HAP-1 (cell line): ENCODE measurements at regions not wholly inside any gene's neighbourhood (a gene's known extent, or its start where the extent isn't known, plus 50 kb on each side); places are given as distances from the start of the nearest gene placed in this dataset.

Experiments
- DNase-seq, 2 experiments: peaks; one replicate each; pipeline ENCODE4 v3.0.0-alpha.2; 2016 to 2020; ENCODE audit warnings: low spot score in 2 of 2
- H3K27me3 ChIP-seq: fragments of 250-450 bp; sonication (Bioruptor Pico); 2 replicates; pipeline ENCODE4 v1.5.1; 2020; ENCODE audit warnings: low read depth, mild to moderate bottlenecking, moderate library complexity
- H3K36me3 ChIP-seq: fragments of 250-450 bp; sonication (Bioruptor Pico); replicated peaks from 2 replicates; pipeline ENCODE4 v1.5.1; 2020; ENCODE audit warnings: mild to moderate bottlenecking
- H3K4me1 ChIP-seq: fragments of 250-450 bp; sonication (Bioruptor Pico); 2 replicates; pipeline ENCODE4 v1.5.1; 2020; ENCODE audit warnings: mild to moderate bottlenecking
- H3K4me3 ChIP-seq: fragments of 250-450 bp; sonication (Bioruptor Pico); 2 replicates; pipeline ENCODE4 v1.5.1; 2020; ENCODE audit warnings: mild to moderate bottlenecking, moderate library complexity
- H3K9me3 ChIP-seq: fragments of 250-450 bp; sonication (Bioruptor Pico); 2 replicates; pipeline ENCODE4 v1.5.1; 2020; ENCODE audit warnings: mild to moderate bottlenecking, moderate library complexity
- in situ Hi-C: fragments of 300-500 bp; cut with MboI; formaldehyde crosslinking; loops from 3 replicates; pipeline ENCODE4 v1.14.3; 2020; ENCODE audit warnings: low sequenced_read_pairs, inconsistent platforms, mixed read lengths

DNA sequence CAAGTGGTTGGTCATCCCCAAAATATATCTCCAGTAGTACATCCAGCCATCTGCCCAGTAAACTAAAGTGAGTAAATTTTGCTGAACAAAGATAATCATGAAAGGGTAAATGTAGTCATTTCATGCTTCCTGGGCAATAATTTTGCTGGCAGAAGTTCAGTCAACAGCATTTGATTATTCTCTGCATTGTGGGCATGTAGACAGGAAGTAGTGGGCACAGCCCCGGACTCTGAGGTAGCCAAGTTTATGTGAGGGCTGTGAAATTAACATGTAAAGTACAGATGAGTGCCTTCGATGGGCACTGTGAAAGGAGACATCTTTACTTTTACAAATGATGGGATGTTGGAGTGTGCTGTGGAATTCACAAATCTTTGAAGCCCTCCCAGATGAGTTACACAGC lies 312.2 kb upstream of the MTNR1B start:
- no peak overlapping the region for H3K4me3 ChIP-seq
- no peaks in the 10 kb centered on the region for H3K36me3 ChIP-seq
- H3K9me3 ChIP-seq, result no peaks in the 10 kb centered on the region
- no peaks in the 10 kb centered on the region for H3K27me3 ChIP-seq
- DNase-seq, result no peak
- in situ Hi-C loops, result no loop called here
- no peaks in the 10 kb centered on the region for H3K4me1 ChIP-seq

DNA sequence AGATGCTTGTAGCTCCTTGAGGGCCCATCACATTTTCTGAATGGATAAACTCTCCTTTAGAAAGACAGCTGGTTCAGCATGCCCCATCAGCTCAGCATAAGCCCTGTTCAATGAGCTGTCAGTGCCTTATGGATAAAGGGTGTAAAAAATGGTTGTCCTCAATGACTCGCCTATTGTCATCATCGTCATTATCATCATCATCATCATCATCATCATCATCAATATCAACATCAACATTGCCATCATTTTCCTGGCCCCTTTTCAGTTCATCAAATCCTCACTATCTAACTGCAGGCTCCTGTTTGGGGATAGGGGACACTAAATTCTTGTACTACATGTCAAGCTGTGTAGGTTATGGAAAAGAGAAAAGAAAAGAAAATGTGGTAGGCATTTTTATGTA lies 310.7 kb upstream of the MTNR1B start:
- no peak for DNase-seq
- Histone ChIP-seq H3K4me3 (no peak overlapping the region), H3K27me3 (no peaks in the 10 kb centered on the region), H3K36me3 (no peaks in the 10 kb centered on the region), H3K9me3 (no peaks in the 10 kb centered on the region), H3K4me1 (no peaks in the 10 kb centered on the region)
- in situ Hi-C loops, result no loop called here

DNA sequence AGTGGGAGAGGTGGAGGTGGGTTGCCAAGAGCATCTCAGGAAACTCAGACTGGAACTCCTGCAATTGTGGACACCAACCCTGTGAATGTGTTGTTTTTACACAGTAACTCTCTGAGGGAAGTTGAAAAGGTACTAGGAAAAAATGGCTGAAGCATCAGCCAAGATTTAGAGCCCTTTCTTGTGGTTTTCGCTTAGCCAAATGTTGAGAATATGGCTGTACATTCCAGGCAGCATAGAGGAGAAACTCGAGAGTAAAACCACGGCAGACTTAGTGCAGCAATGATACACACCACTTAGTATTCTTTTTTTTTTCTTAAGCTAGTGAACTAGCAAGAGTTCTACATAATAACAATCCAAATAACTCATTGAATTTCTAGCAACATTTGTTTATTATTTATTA lies 309.7 kb upstream of the MTNR1B start:
- Histone ChIP-seq H3K36me3 (no peaks in the 10 kb centered on the region), H3K4me1 (no peaks in the 10 kb centered on the region), H3K27me3 (no peaks in the 10 kb centered on the region), H3K9me3 (no peaks in the 10 kb centered on the region), H3K4me3 (no peak overlapping the region)
- in situ Hi-C loops, result no loop called here
- DNase-seq, result no peak

DNA sequence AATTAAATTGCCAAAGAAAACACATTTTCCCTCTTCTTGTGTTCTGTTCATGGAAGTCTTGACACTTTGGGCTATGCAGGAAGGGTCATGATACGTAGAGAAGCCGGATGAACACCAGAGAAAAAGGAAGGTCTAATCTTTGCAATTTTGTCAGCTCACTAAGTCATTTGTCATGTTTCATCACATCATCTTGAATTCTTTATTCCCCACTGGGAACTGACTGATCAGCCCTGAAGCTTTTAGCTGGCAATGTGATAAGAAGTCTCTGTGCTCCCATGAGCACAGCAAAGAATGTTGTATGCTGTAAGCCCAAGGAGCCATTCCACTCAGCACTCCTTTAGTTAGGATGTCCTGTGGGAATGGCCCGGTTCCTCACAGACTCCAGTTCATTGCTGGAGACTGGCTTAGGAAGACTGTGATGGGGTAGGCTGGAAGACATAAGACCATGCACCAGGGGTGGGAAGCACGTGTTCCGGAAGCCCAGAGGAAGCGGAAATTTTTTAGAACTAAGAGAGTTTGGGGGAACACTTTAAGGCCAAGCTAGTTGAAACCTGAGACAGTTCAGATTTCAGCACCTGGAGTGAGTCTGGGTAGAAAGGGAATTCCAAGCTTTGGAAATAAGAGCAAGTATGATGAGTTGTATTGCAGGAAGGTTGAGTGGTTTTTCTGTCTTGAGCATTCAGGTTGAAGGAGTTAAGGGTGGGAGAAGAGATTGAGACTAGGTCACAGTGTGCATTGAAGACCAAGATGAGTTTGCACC lies 306.7 kb upstream of the MTNR1B start:
- Histone ChIP-seq H3K4me3 (no peak overlapping the region), H3K27me3 (no peaks in the 10 kb centered on the region), H3K4me1 (no peaks in the 10 kb centered on the region), H3K36me3 (no peaks in the 10 kb centered on the region), H3K9me3 (no peaks in the 10 kb centered on the region)
- in situ Hi-C loops, result no loop called here
- no peak for DNase-seq

DNA sequence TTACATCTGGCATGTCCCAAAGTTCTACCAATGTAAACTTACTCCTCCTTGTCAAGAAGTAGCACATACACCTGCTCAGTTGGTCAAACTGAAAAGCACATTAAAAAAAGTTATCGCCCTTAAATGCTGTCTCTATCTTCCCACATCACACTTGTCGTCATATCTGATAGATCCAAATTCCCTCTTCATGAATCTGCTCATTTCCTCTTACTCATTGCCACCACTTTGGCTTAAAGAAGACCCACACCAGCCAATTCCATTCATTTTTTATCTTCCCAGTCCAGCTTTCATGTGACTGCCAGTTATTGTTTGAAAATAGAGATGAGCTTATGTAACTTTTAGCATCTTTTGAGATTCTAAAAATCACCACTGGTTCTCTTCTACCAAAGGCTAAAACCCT lies 305.9 kb upstream of the MTNR1B start:
- no peak for DNase-seq
- no peaks in the 10 kb centered on the region for H3K36me3 ChIP-seq
- H3K4me3 ChIP-seq, result no peak overlapping the region
- no peaks in the 10 kb centered on the region for H3K4me1 ChIP-seq
- no peaks in the 10 kb centered on the region for H3K27me3 ChIP-seq
- in situ Hi-C loops, result no loop called here
- H3K9me3 ChIP-seq, result no peaks in the 10 kb centered on the region

DNA sequence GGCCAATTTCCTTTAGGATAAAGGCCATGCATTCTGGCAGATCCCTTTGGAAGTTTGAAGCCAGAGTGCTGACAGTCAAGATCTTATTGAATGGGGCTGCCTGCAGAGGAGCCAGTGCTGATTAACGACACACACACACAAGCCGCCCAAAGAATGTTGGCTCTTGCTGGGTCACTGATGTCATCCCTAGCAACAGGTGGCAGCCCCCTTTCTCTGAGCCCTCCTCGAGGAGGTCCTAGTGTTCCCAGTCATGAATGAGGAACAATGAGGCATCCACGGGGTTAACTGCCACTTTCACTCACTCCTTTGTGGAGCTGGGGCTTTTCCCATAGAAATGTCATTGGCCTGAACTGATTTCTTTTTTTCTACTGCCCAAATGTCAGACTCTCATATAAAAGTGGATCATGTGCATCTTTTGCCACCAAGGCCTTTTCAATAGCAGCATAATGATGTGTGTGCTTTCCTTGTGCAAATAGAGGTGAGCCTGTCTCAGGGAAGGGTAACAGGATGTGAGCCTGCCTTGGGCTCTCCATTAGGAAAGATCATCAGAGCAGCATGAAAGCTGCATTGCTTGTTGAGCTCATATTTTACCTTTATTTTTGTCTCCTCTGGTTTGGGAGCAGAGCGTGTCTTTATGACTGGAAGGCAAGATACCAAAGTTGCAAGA lies 301.8 kb upstream of the MTNR1B start:
- in situ Hi-C loops, result no loop called here
- Histone ChIP-seq H3K27me3 (no peaks in the 10 kb centered on the region), H3K4me3 (no peak overlapping the region), H3K36me3 (no peaks in the 10 kb centered on the region), H3K9me3 (no peaks in the 10 kb centered on the region), H3K4me1 (no peaks in the 10 kb centered on the region)
- no peak for DNase-seq

DNA sequence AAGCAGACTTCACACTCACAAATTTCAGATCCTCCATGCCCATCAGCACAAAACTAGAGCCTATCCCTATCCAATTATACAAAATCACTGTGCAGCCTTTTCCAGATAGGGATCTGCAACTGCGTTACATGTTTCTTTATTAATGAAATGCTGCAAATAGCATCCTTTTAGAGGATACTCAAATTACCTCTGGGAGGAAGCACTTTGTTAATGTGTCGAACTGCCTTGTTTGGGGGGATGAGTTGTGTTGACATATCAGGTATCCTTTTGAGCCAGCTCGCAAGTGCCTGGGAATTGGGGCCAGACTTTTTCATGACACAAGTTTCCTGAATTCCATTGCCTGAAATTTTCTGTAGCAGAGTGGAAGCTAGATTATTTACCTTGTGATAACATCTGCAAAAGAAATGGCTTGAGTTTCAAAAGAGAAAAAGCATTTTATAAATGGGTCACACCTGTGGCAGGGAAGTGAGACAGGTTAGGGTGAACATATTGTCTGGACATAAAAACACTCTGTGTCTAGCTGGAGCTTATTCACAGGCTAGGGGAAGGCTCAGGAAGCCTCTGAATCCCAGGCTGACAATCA lies 299.1 kb upstream of the MTNR1B start:
- H3K4me1 ChIP-seq, result no peaks in the 10 kb centered on the region
- in situ Hi-C loops, result no loop called here
- no peak overlapping the region for H3K4me3 ChIP-seq
- no peaks in the 10 kb centered on the region for H3K36me3 ChIP-seq
- no peaks in the 10 kb centered on the region for H3K9me3 ChIP-seq
- no peak for DNase-seq
- no peaks in the 10 kb centered on the region for H3K27me3 ChIP-seq

DNA sequence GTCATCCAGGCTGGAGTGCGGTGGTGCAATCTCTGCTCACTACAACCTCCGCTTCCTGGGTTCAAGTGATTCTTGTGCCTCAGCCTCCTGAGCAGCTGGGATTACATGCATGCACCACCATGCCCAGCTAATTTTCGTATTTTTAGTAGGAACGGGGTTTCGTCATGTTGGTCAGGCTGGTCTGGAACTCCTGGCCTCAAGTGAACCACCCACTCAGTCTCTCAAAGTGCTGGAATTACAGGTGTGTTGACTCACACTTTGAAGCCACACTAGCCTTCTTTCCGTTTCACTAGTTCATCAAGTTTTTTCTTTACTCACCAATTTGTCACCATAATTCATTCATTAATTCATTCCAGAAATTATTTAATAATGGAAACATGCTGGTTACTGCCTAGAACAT lies 298.4 kb upstream of the MTNR1B start:
- no peaks in the 10 kb centered on the region for H3K36me3 ChIP-seq
- DNase-seq, result no peak
- H3K9me3 ChIP-seq, result no peaks in the 10 kb centered on the region
- H3K4me3 ChIP-seq, result no peak overlapping the region
- no peaks in the 10 kb centered on the region for H3K27me3 ChIP-seq
- in situ Hi-C loops, result no loop called here
- no peaks in the 10 kb centered on the region for H3K4me1 ChIP-seq

DNA sequence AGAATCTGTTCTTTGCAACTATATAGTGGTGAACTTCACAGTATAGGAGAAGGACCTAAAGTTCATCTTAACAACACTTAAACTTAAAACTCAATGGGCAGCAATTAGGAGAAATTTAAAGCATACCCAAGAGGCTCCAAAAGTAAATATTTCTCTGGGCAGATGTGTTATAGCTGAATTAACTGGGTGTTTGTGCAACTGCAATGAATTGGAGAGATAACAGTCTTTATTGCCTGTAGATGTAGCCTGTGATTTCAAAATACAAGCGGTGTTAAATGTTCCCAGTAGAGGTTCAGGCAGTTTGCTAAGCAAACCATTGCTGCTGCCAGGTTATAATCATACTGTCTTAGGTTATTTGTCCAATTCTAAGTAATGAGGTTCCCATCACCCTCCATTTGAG lies 294.1 kb upstream of the MTNR1B start:
- Histone ChIP-seq H3K4me3 (no peak overlapping the region), H3K27me3 (no peaks in the 10 kb centered on the region), H3K4me1 (no peaks in the 10 kb centered on the region), H3K9me3 (no peaks in the 10 kb centered on the region), H3K36me3 (no peaks in the 10 kb centered on the region)
- DNase-seq, result no peak
- in situ Hi-C loops, result no loop called here

DNA sequence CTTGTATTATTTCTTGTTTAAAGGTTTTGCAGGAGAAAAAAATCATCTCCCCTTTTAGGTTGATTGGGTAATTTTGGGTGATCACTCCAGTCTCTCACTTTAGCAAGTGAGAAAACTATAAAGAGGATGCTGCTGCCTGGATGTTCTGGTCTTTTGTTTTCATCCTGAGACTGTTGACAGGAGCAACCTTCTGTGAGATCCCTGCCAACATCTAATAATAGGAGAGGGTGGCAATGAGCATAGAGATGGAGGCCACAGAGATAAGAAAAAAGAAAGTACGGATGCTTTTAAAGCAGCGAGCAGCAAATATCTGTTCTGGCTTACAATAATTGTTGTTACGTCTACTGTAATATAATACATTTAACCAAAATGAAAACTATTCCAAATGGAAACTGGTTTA lies 293.6 kb upstream of the MTNR1B start:
- H3K4me3 ChIP-seq, result no peak overlapping the region
- H3K4me1 ChIP-seq, result no peaks in the 10 kb centered on the region
- DNase-seq, result no peak
- no peaks in the 10 kb centered on the region for H3K9me3 ChIP-seq
- H3K36me3 ChIP-seq, result no peaks in the 10 kb centered on the region
- no peaks in the 10 kb centered on the region for H3K27me3 ChIP-seq
- in situ Hi-C loops, result no loop called here

DNA sequence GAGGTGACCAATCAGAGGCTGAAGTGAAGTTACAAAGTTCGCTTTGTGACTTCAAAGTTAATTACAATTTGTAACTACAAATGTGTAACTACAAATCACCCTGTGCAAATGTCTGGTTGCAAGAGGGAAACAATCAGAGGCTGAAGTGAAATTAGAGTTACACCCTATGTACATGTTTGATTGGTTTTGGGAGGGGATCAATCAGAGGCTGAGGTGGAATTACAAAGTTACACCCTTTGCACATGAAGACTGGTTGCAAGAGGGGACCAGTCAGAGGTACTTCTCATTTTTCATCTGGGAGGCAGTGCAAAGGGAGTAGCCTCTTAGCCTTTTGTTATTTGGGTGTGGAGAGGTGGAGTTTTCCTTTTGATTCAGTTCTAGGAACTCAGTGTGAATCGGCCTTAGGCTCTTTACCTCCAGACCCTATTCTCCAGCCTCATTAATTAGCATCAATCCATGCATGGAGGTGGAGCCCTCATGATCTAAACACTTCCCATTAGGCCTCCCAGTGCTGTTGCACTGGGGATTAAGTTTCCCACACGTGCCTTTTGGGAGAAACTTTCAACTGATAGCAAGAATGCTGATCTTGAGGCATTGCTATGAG lies 291.3 kb upstream of the MTNR1B start:
- in situ Hi-C loops, result no loop called here
- no peaks in the 10 kb centered on the region for H3K9me3 ChIP-seq
- H3K27me3 ChIP-seq, result no peaks in the 10 kb centered on the region
- DNase-seq, result no peak
- no peaks in the 10 kb centered on the region for H3K4me1 ChIP-seq
- H3K36me3 ChIP-seq, result no peaks in the 10 kb centered on the region
- H3K4me3 ChIP-seq, result no peak overlapping the region

DNA sequence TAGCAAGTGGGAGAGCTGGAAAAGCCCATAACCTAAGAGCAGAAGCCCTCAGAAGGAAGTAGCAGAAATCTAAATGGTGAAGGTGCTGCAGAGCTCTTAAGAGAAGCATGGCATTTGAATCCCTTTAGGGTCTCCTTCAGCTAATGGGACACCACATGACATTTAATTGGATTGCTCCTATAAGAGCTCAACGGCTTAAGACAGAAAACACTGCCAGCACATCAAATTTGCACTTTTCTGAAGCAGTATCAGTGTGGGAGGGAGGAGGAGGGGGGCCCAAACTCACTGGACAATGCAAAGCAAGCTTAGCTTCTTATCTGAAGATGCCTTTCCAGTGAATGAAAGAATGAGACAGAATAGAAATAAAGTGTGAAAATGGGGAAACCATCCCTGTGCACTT lies 287.9 kb upstream of the MTNR1B start:
- no peaks in the 10 kb centered on the region for H3K36me3 ChIP-seq
- H3K9me3 ChIP-seq, result no peaks in the 10 kb centered on the region
- in situ Hi-C loops, result no loop called here
- H3K4me1 ChIP-seq, result no peaks in the 10 kb centered on the region
- no peak overlapping the region for H3K4me3 ChIP-seq
- DNase-seq, result no peak
- H3K27me3 ChIP-seq, result no peaks in the 10 kb centered on the region

DNA sequence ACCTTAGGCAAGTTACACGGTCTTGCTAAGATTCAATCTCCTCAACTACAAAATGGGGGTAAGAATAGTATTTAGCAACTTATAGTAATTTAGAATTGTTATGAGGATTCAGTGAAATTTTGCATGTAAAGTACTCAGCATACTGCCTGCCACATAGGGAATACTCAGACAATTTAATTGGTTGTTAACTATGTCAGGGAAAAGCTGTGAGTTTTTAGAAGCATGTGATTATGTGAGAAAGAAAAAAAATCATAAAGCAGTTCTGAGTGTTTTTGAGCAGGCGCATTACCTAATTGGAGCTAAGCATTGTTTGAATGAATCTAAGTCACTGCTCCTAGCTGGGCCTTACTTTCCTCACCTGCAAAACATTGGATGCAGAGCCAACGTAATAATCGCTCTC lies 287.3 kb upstream of the MTNR1B start:
- DNase-seq, result no peak
- in situ Hi-C loops, result no loop called here
- no peak overlapping the region for H3K4me3 ChIP-seq

DNA sequence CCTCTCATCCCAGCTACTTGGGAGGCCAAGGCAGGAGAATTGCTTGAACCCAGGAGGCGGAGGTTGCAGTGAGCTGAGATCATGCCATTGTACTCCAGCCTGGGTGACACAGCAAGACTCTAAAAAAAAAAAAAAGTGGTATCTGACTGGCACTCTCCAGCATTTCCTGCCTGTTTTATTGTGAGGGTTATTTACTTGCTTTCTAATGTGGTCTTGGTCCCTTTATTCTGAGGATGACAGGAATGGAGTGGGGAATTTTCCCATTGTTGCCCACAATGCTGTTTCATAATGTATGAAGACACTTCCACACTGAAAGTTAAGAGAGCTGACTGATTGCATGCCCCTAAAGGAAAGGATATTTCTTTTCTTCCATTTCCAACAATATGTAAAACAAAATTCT lies 286.5 kb upstream of the MTNR1B start:
- Histone ChIP-seq H3K27me3 (no peaks in the 10 kb centered on the region), H3K4me1 (no peaks in the 10 kb centered on the region), H3K9me3 (no peaks in the 10 kb centered on the region), H3K36me3 (no peaks in the 10 kb centered on the region), H3K4me3 (no peak overlapping the region)
- no peak for DNase-seq
- in situ Hi-C loops, result no loop called here

More for the DNA sequence above, 287.3 kb upstream of the MTNR1B start:
- H3K27me3 ChIP-seq, result no peaks in the 10 kb centered on the region
- no peaks in the 10 kb centered on the region for H3K9me3 ChIP-seq
- no peaks in the 10 kb centered on the region for H3K4me1 ChIP-seq
- no peaks in the 10 kb centered on the region for H3K36me3 ChIP-seq
